ENCODE measurements at regions not wholly inside any gene's neighbourhood (a gene's known extent, or its start where the extent isn't known, plus 50 kb on each side); places are given as distances from the start of the nearest gene placed in this dataset.

- no peak for DNase-seq
- Mint-ChIP-seq H3K4me3 (no peak overlapping the region), H3K4me1 (peaks cover 0 to 14% (median 7%) of the 10 kb centered on the region in 4 donors), H3K36me3 (no peaks in the 10 kb centered on the region), H3K27ac (peak overlapping the region in 1 of 3 donors; percentile 47), H3K9me3 (no peaks in the 10 kb centered on the region), H3K27me3 (peaks cover 4% of the 10 kb centered on the region)
- H3K27ac ChIP-seq (ENCODE audit: insufficient read depth, low read length, poor library complexity, severe bottlenecking), result no peak overlapping the region
- H3K4me1 ChIP-seq (ENCODE audit: control insufficient read depth, insufficient read depth, low read length, poor library complexity, severe bottlenecking), result no peaks in the 10 kb centered on the region
- ATAC-seq (ENCODE audit: low read depth in 2 of 2), result no peak
- no peaks in the 10 kb centered on the region for H3K9me3 ChIP-seq (ENCODE audit: control insufficient read depth in 2 of 2, low read length in 2 of 2)
- H3K4me3 ChIP-seq (ENCODE audit: low read depth, low read length), result no peak overlapping the region
- H3K27me3 ChIP-seq (ENCODE audit: control insufficient read depth, insufficient read depth, low read length), result no peaks in the 10 kb centered on the region
- H3K36me3 ChIP-seq (ENCODE audit: control insufficient read depth, insufficient read depth, low read length), result no peaks in the 10 kb centered on the region
Measured at GRCh38 chr10:4267086-4267773, 482.2 kb upstream of the KLF6 start.

GRCh38 chr10:4266416-4267085 is 481.5 kb upstream of the KLF6 start:
- Histone ChIP-seq H3K27me3 (ENCODE audit: control insufficient read depth, insufficient read depth, low read length) (no peaks in the 10 kb centered on the region), H3K4me3 (ENCODE audit: low read depth, low read length) (no peak overlapping the region), H3K9me3 (ENCODE audit: control insufficient read depth in 2 of 2, low read length in 2 of 2) (no peaks in the 10 kb centered on the region), H3K27ac (ENCODE audit: insufficient read depth, low read length, poor library complexity, severe bottlenecking) (no peak overlapping the region), H3K36me3 (ENCODE audit: control insufficient read depth, insufficient read depth, low read length) (no peaks in the 10 kb centered on the region), H3K4me1 (ENCODE audit: control insufficient read depth, insufficient read depth, low read length, poor library complexity, severe bottlenecking) (no peaks in the 10 kb centered on the region)
- no peak for ATAC-seq (ENCODE audit: low read depth in 2 of 2)
- H3K4me3 Mint-ChIP-seq, result no peak overlapping the region
- H3K9me3 Mint-ChIP-seq, result no peaks in the 10 kb centered on the region
- H3K27me3 Mint-ChIP-seq, result peaks cover 4% of the 10 kb centered on the region
- no peaks in the 10 kb centered on the region for H3K36me3 Mint-ChIP-seq
- H3K27ac Mint-ChIP-seq, result peak overlapping the region in 1 of 3 donors; percentile 47
- H3K4me1 Mint-ChIP-seq, result peaks cover 0 to 14% (median 7%) of the 10 kb centered on the region in 4 donors
- DNase-seq, result no peak

GRCh38 chr10:4265964-4266363 is 481.0 kb upstream of the KLF6 start:
- H3K36me3 ChIP-seq (ENCODE audit: control insufficient read depth, insufficient read depth, low read length), result no peaks in the 10 kb centered on the region
- H3K27ac Mint-ChIP-seq, result peak overlapping the region in 2 of 3 donors; percentile 20 to 36
- H3K4me3 Mint-ChIP-seq, result peak overlapping the region in 2 of 4 donors; percentile 32 to 33
- H3K27ac ChIP-seq (ENCODE audit: insufficient read depth, low read length, poor library complexity, severe bottlenecking), result no peak overlapping the region
- H3K36me3 Mint-ChIP-seq, result no peaks in the 10 kb centered on the region
- no peaks in the 10 kb centered on the region for H3K27me3 ChIP-seq (ENCODE audit: control insufficient read depth, insufficient read depth, low read length)
- no peaks in the 10 kb centered on the region for H3K9me3 ChIP-seq (ENCODE audit: control insufficient read depth in 2 of 2, low read length in 2 of 2)
- H3K9me3 Mint-ChIP-seq, result no peaks in the 10 kb centered on the region
- no peak overlapping the region for H3K4me3 ChIP-seq (ENCODE audit: low read depth, low read length)
- H3K4me1 ChIP-seq (ENCODE audit: control insufficient read depth, insufficient read depth, low read length, poor library complexity, severe bottlenecking), result no peaks in the 10 kb centered on the region
- H3K27me3 Mint-ChIP-seq, result peaks cover 4% of the 10 kb centered on the region
- ATAC-seq (ENCODE audit: low read depth in 2 of 2), result no peak
- peaks cover 0 to 14% (median 7%) of the 10 kb centered on the region in 4 donors for H3K4me1 Mint-ChIP-seq
- DNase-seq, result no peak

- no peak overlapping the region for H3K27ac ChIP-seq (ENCODE audit: insufficient read depth, low read length, poor library complexity, severe bottlenecking)
- H3K4me3 Mint-ChIP-seq, result no peak overlapping the region
- H3K4me1 Mint-ChIP-seq, result peaks cover 0 to 14% (median 7%) of the 10 kb centered on the region in 4 donors
- no peaks in the 10 kb centered on the region for H3K4me1 ChIP-seq (ENCODE audit: control insufficient read depth, insufficient read depth, low read length, poor library complexity, severe bottlenecking)
- no peaks in the 10 kb centered on the region for H3K9me3 ChIP-seq (ENCODE audit: control insufficient read depth in 2 of 2, low read length in 2 of 2)
- H3K36me3 ChIP-seq (ENCODE audit: control insufficient read depth, insufficient read depth, low read length), result no peaks in the 10 kb centered on the region
- H3K9me3 Mint-ChIP-seq, result no peaks in the 10 kb centered on the region
- H3K36me3 Mint-ChIP-seq, result no peaks in the 10 kb centered on the region
- no peaks in the 10 kb centered on the region for H3K27me3 Mint-ChIP-seq
- H3K27ac Mint-ChIP-seq, result peak overlapping the region in 2 of 3 donors; percentile 42 to 70
- ATAC-seq (ENCODE audit: low read depth in 2 of 2) (no peak), DNase-seq (no peak)
- H3K27me3 ChIP-seq (ENCODE audit: control insufficient read depth, insufficient read depth, low read length), result no peaks in the 10 kb centered on the region
- no peak overlapping the region for H3K4me3 ChIP-seq (ENCODE audit: low read depth, low read length)
Measured at GRCh38 chr10:4264209-4264865, 479.3 kb upstream of the KLF6 start.

- no peak overlapping the region for H3K4me3 ChIP-seq (ENCODE audit: low read depth, low read length)
- no peak overlapping the region for H3K27ac ChIP-seq (ENCODE audit: insufficient read depth, low read length, poor library complexity, severe bottlenecking)
- H3K27me3 ChIP-seq (ENCODE audit: control insufficient read depth, insufficient read depth, low read length), result no peaks in the 10 kb centered on the region
- no peak overlapping the region for H3K4me3 Mint-ChIP-seq
- no peaks in the 10 kb centered on the region for H3K27me3 Mint-ChIP-seq
- H3K9me3 Mint-ChIP-seq, result no peaks in the 10 kb centered on the region
- DNase-seq (no peak), ATAC-seq (ENCODE audit: low read depth in 2 of 2) (no peak)
- peak overlapping the region in 2 of 3 donors; percentile 54 to 70 for H3K27ac Mint-ChIP-seq
- H3K4me1 ChIP-seq (ENCODE audit: control insufficient read depth, insufficient read depth, low read length, poor library complexity, severe bottlenecking), result no peaks in the 10 kb centered on the region
- no peaks in the 10 kb centered on the region for H3K9me3 ChIP-seq (ENCODE audit: control insufficient read depth in 2 of 2, low read length in 2 of 2)
- H3K4me1 Mint-ChIP-seq, result peaks cover 0 to 14% (median 7%) of the 10 kb centered on the region in 4 donors
- H3K36me3 ChIP-seq (ENCODE audit: control insufficient read depth, insufficient read depth, low read length), result no peaks in the 10 kb centered on the region
- no peaks in the 10 kb centered on the region for H3K36me3 Mint-ChIP-seq
Measured at GRCh38 chr10:4263601-4263921, 478.6 kb upstream of the KLF6 start.

GRCh38 chr10:4262870-4263600 is 478.0 kb upstream of the KLF6 start:
- Mint-ChIP-seq H3K27ac (no peak overlapping the region), H3K9me3 (peaks cover 0 to 1% (median 0%) of the 10 kb centered on the region in 7 donors), H3K36me3 (no peaks in the 10 kb centered on the region), H3K27me3 (no peaks in the 10 kb centered on the region), H3K4me1 (peaks cover 0 to 14% (median 7%) of the 10 kb centered on the region in 4 donors), H3K4me3 (no peak overlapping the region)
- H3K4me1 ChIP-seq (ENCODE audit: control insufficient read depth, insufficient read depth, low read length, poor library complexity, severe bottlenecking), result no peaks in the 10 kb centered on the region
- no peaks in the 10 kb centered on the region for H3K9me3 ChIP-seq (ENCODE audit: control insufficient read depth in 2 of 2, low read length in 2 of 2)
- DNase-seq (no peak), ATAC-seq (ENCODE audit: low read depth in 2 of 2) (no peak)
- H3K27me3 ChIP-seq (ENCODE audit: control insufficient read depth, insufficient read depth, low read length), result no peaks in the 10 kb centered on the region
- H3K4me3 ChIP-seq (ENCODE audit: low read depth, low read length), result no peak overlapping the region
- H3K36me3 ChIP-seq (ENCODE audit: control insufficient read depth, insufficient read depth, low read length), result no peaks in the 10 kb centered on the region
- H3K27ac ChIP-seq (ENCODE audit: insufficient read depth, low read length, poor library complexity, severe bottlenecking), result no peak overlapping the region

GRCh38 chr10:4262449-4262848 is 477.4 kb upstream of the KLF6 start:
- H3K36me3 Mint-ChIP-seq, result no peaks in the 10 kb centered on the region
- no peak overlapping the region for H3K4me3 ChIP-seq (ENCODE audit: low read depth, low read length)

More at GRCh38 chr10:4262449-4262848, 477.4 kb upstream of the KLF6 start:
- H3K4me1 ChIP-seq (ENCODE audit: control insufficient read depth, insufficient read depth, low read length, poor library complexity, severe bottlenecking), result no peaks in the 10 kb centered on the region
- DNase-seq (no peak), ATAC-seq (ENCODE audit: low read depth in 2 of 2) (no peak)
- H3K4me1 Mint-ChIP-seq, result peaks cover 0 to 14% (median 6%) of the 10 kb centered on the region in 4 donors
- H3K27me3 ChIP-seq (ENCODE audit: control insufficient read depth, insufficient read depth, low read length), result no peaks in the 10 kb centered on the region
- H3K27ac Mint-ChIP-seq, result no peak overlapping the region
- no peaks in the 10 kb centered on the region for H3K9me3 ChIP-seq (ENCODE audit: control insufficient read depth in 2 of 2, low read length in 2 of 2)
- no peaks in the 10 kb centered on the region for H3K36me3 ChIP-seq (ENCODE audit: control insufficient read depth, insufficient read depth, low read length)
- H3K4me3 Mint-ChIP-seq, result no peak overlapping the region
- H3K27me3 Mint-ChIP-seq, result no peaks in the 10 kb centered on the region
- H3K27ac ChIP-seq (ENCODE audit: insufficient read depth, low read length, poor library complexity, severe bottlenecking), result no peak overlapping the region
- peaks cover 0 to 1% (median 0%) of the 10 kb centered on the region in 7 donors for H3K9me3 Mint-ChIP-seq

All from CD4-positive, CD25-positive, alpha-beta regulatory T cell (primary cell).